ENCODE measurements at regions not wholly inside any gene's neighbourhood (a gene's known extent, or its start where the extent isn't known, plus 50 kb on each side); places are given as distances from the start of the nearest gene placed in this dataset.

DNA sequence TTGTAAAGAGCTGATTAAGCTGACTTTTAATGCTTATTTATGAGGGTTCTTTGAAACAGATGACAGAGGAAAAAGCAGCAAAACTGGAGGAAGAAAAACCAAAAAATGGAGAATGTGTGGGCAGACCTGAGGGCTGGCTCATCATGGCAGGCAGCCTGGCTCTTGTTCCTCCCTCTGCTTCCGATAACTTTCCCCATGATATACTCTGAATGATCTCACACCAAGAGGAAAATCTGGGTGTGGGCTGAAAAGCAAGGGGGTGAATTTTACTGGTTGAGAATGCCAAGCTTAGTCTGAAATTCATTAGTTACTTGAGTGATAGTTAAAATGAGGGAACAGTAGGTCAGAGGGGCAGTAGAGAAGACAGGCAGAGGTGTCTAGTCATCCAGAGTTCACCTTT lies 330.1 kb upstream of the PRICKLE1 start:
- Histone ChIP-seq H3K4me1 (ENCODE audit: low read depth) (peaks cover 56% of the 10 kb centered on the region), H3K27me3 (no peaks in the 10 kb centered on the region), H3K27ac (peak overlapping the region; percentile 4), H3K4me3 (no peak overlapping the region), H3K36me3 (no peaks in the 10 kb centered on the region), H3K9me3 (ENCODE audit: low read depth) (no peaks in the 10 kb centered on the region)
- TF ChIP-seq CTCF (IDR thresholded peaks at IDR 0.05; ENCODE audit: low read depth, low read length) = no peak
- no peak for DNase-seq (ENCODE audit: low read depth in 1 of 2, low spot score in 1 of 2)

DNA sequence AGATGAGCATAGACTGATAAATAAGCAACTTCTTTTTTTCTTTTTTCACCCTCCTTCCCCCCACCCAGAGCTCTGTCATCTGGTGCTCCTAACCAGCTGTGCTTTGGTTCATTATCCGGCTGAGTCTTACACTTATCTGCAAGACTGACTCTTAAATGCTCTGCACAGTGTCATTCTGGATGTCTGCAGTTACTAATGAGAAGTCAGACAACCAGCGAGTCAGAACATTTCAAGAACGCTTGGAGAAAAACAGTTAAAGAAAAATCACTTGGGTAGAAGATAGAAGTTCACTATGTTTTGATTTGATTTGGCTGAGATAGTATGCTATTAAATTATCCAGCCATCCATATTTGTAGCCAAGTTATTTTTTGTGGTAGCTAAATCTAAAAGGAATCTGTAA lies 328.9 kb upstream of the PRICKLE1 start:
- DNase-seq (ENCODE audit: low read depth in 1 of 2, low spot score in 1 of 2) = peak; percentile 64 to 84
- Histone ChIP-seq H3K4me1 (ENCODE audit: low read depth) (peaks cover 45% of the 10 kb centered on the region), H3K36me3 (no peaks in the 10 kb centered on the region), H3K27me3 (no peaks in the 10 kb centered on the region), H3K27ac (peak overlapping the region; percentile 82), H3K4me3 (no peak overlapping the region), H3K9me3 (ENCODE audit: low read depth) (no peaks in the 10 kb centered on the region)
- no peak for TF ChIP-seq CTCF (IDR thresholded peaks at IDR 0.05; ENCODE audit: low read depth, low read length)

DNA sequence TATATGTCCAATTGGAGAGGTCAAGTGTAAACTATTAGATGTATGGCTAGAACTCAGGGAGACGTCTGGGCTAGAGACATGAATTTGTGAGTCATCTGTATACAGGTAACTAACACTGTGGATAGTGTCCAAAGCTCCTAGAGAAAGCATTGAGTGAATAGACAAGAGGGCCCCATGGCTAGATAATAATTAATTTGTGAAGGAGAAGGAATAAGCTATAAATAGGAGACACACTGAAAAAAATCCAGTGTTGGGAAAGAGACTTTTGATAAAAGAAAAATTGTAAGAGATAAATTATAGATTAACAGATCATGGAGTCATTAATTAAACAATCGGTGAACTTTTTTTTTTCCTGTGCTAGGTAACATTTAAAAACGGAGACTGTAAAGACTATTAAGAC lies 326.6 kb upstream of the PRICKLE1 start:
- TF ChIP-seq CTCF (IDR thresholded peaks at IDR 0.05; ENCODE audit: low read depth, low read length) = no peak
- no peaks in the 10 kb centered on the region for H3K9me3 ChIP-seq (ENCODE audit: low read depth)
- peaks cover 26% of the 10 kb centered on the region for H3K4me1 ChIP-seq (ENCODE audit: low read depth)
- H3K27ac ChIP-seq = peak overlapping the region; percentile 65
- no peak for DNase-seq (ENCODE audit: low read depth in 1 of 2, low spot score in 1 of 2)
- no peak overlapping the region for H3K4me3 ChIP-seq
- no peaks in the 10 kb centered on the region for H3K27me3 ChIP-seq
- no peaks in the 10 kb centered on the region for H3K36me3 ChIP-seq

GRCh38 chr12:42915426-42915825 lies 325.9 kb upstream of the PRICKLE1 start:
- Histone ChIP-seq H3K36me3 (no peaks in the 10 kb centered on the region), H3K4me1 (ENCODE audit: low read depth) (peaks cover 26% of the 10 kb centered on the region), H3K27me3 (no peaks in the 10 kb centered on the region), H3K9me3 (ENCODE audit: low read depth) (no peaks in the 10 kb centered on the region), H3K4me3 (no peak overlapping the region), H3K27ac (peak overlapping the region; percentile 65)
- DNase-seq (ENCODE audit: low read depth in 1 of 2, low spot score in 1 of 2) = no peak
- TF ChIP-seq CTCF (IDR thresholded peaks at IDR 0.05; ENCODE audit: low read depth, low read length) = no peak

DNA sequence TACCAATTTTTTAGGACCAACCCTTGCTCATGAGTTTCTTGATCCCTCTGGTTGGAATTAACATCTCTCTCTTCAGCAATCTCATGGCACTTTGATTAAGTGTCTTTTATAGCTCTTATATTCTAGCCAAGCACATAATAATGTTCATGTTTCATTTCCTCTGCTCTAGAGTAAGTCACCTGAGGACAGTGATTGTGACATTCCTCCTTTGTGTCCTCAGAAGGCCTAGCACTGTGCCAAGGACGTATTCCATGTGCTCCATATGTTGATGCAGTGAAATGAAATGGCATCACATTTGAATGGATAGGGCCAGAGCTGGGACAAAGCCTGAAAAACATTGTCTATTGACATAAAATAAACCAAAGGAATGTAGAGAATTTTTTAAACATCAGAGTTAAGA lies 322.8 kb upstream of the PRICKLE1 start:
- DNase-seq (ENCODE audit: low read depth in 1 of 2, low spot score in 1 of 2) = no peak
- Histone ChIP-seq H3K9me3 (ENCODE audit: low read depth) (no peaks in the 10 kb centered on the region), H3K4me3 (no peak overlapping the region), H3K36me3 (no peaks in the 10 kb centered on the region), H3K27ac (no peak overlapping the region), H3K27me3 (no peaks in the 10 kb centered on the region), H3K4me1 (ENCODE audit: low read depth) (peaks cover 12% of the 10 kb centered on the region)
- TF ChIP-seq CTCF (IDR thresholded peaks at IDR 0.05; ENCODE audit: low read depth, low read length) = no peak

- H3K4me1 ChIP-seq (ENCODE audit: low read depth) = no peaks in the 10 kb centered on the region
- no peak overlapping the region for H3K27ac ChIP-seq
- TF ChIP-seq CTCF (IDR thresholded peaks at IDR 0.05; ENCODE audit: low read depth, low read length) = no peak
- no peaks in the 10 kb centered on the region for H3K36me3 ChIP-seq
- no peak for DNase-seq (ENCODE audit: low read depth in 1 of 2, low spot score in 1 of 2)
- H3K4me3 ChIP-seq = no peak overlapping the region
- no peaks in the 10 kb centered on the region for H3K9me3 ChIP-seq (ENCODE audit: low read depth)
- no peaks in the 10 kb centered on the region for H3K27me3 ChIP-seq
Observed at GRCh38 chr12:42910656-42911055, 321.1 kb upstream of the PRICKLE1 start.
